ENCODE measurements at regions not wholly inside any gene's neighbourhood (a gene's known extent, or its start where the extent isn't known, plus 50 kb on each side); places are given as distances from the start of the nearest gene placed in this dataset.

GRCh38 chr1:194227161-194227560 is 1040.7 kb upstream of the B3GALT2 start:
- TF ChIP-seq CTCF (IDR thresholded peaks at IDR 0.05; ENCODE audit: poor library complexity) (no peak), EZH2 (IDR thresholded peaks at IDR 0.05; ENCODE audit: borderline replicate concordance) (no peak)
